MCF 10A (cell line): ENCODE measurements at regions not wholly inside any gene's neighbourhood (a gene's known extent, or its start where the extent isn't known, plus 50 kb on each side); places are given as distances from the start of the nearest gene placed in this dataset.

Experiments used
- BruUV-seq: library from RNA; stranded (reverse); fragments of 400-500 nt; replicated peaks from 2 replicates; lab custom pipeline; 2021; lab: Mats Ljungman, UMichigan
- CTCF ChIA-PET: fragments of 300-600 bp; sonication (Branson Sonifier 250); formaldehyde crosslinking; extraction: SDS; loops from one replicate; lab custom pipeline; 2021; ENCODE audit warnings: antibody characterized with exemption, inconsistent platforms; lab: Yijun Ruan, JAX
- POLR2A ChIA-PET: fragments of 300-600, 350-650 bp; sonication (Branson Sonifier 250); formaldehyde crosslinking; extraction: SDS; loops from one replicate; lab custom pipeline; 2020; ENCODE audit warnings: antibody characterized with exemption, inconsistent platforms; lab: Yijun Ruan, JAX
- DNase-seq: peaks from one replicate; pipeline ENCODE4 v3.0.0-alpha.2; 2018; ENCODE audit not compliant: unreplicated experiment
- H3K27ac Mint-ChIP-seq: one replicate; pipeline ENCODE4 v1.8.0; 2022; ENCODE audit warnings: mild to moderate bottlenecking, low read depth, mixed read lengths; ENCODE audit not compliant: unreplicated experiment
- H3K27me3 Mint-ChIP-seq: one replicate; pipeline ENCODE4 v1.8.0; 2022; ENCODE audit warnings: mixed read lengths; ENCODE audit not compliant: insufficient read depth, unreplicated experiment
- H3K36me3 Mint-ChIP-seq: one replicate; pipeline ENCODE4 v1.8.0; 2022; ENCODE audit warnings: mild to moderate bottlenecking, moderate library complexity, mixed read lengths; ENCODE audit not compliant: insufficient read depth, unreplicated experiment
- H3K4me1 Mint-ChIP-seq: one replicate; pipeline ENCODE4 v1.8.0; 2022; ENCODE audit warnings: mixed read lengths; ENCODE audit not compliant: insufficient read depth, unreplicated experiment
- H3K4me3 Mint-ChIP-seq: one replicate; pipeline ENCODE4 v1.8.0; 2022; ENCODE audit warnings: mild to moderate bottlenecking, moderate library complexity, mixed read lengths; ENCODE audit not compliant: unreplicated experiment
- H3K9me3 Mint-ChIP-seq: one replicate; pipeline ENCODE4 v1.8.0; 2022; ENCODE audit warnings: mixed read lengths; ENCODE audit not compliant: unreplicated experiment
- intact Hi-C: fragments of 100-400 bp; cut with micrococcal nuclease; formaldehyde crosslinking; loops from 2 replicates; pipeline ENCODE4 v1.14.1; 2022
- TF ChIP-seq, protein P1 (sequence below): fragments of 200-600 bp; IDR thresholded peaks from one replicate; pipeline ENCODE4 v1.8.0; 2022; ENCODE audit warnings: antibody characterized with exemption, mild to moderate bottlenecking; ENCODE audit not compliant: unreplicated experiment

DNA sequence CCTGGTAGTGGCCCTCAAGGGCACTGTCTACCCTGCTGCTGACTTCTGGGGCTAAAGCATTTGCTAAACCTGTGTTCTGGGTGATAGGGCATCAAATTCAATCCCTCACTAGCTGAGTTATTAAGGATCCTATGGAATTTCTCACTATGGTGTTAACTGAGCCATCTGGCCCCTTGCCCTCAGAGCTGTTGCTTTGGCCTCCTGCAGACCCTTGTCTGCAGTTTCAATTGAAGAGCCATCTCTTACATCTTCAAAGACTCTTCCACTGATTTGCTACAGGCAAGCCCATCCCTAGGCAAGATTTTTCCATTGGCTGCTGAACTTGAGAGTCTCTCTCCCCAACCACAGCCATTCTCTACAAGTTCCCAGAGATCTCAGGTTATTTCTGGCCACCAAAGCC lies 418.2 kb downstream of the ZNF608 start:
- no peak overlapping the region for H3K27ac Mint-ChIP-seq
- BruUV-seq = no TSS peak
- H3K9me3 Mint-ChIP-seq = no peaks in the 10 kb centered on the region
- no peaks in the 10 kb centered on the region for H3K4me1 Mint-ChIP-seq
- no peak overlapping the region for H3K4me3 Mint-ChIP-seq
- TF ChIP-seq, protein P1, sequence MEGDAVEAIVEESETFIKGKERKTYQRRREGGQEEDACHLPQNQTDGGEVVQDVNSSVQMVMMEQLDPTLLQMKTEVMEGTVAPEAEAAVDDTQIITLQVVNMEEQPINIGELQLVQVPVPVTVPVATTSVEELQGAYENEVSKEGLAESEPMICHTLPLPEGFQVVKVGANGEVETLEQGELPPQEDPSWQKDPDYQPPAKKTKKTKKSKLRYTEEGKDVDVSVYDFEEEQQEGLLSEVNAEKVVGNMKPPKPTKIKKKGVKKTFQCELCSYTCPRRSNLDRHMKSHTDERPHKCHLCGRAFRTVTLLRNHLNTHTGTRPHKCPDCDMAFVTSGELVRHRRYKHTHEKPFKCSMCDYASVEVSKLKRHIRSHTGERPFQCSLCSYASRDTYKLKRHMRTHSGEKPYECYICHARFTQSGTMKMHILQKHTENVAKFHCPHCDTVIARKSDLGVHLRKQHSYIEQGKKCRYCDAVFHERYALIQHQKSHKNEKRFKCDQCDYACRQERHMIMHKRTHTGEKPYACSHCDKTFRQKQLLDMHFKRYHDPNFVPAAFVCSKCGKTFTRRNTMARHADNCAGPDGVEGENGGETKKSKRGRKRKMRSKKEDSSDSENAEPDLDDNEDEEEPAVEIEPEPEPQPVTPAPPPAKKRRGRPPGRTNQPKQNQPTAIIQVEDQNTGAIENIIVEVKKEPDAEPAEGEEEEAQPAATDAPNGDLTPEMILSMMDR = no peak
- intact Hi-C loops = no loop called here
- no peak for DNase-seq
- ChIA-PET POLR2A (no interaction called here), CTCF (interaction anchor here (0.8 kb wide), 1 partner anchor 27 kb away, joined by 4 read pairs; no protein-coding TSS in a partner anchor)
- no peaks in the 10 kb centered on the region for H3K36me3 Mint-ChIP-seq
- H3K27me3 Mint-ChIP-seq = peaks cover 11% of the 10 kb centered on the region

DNA sequence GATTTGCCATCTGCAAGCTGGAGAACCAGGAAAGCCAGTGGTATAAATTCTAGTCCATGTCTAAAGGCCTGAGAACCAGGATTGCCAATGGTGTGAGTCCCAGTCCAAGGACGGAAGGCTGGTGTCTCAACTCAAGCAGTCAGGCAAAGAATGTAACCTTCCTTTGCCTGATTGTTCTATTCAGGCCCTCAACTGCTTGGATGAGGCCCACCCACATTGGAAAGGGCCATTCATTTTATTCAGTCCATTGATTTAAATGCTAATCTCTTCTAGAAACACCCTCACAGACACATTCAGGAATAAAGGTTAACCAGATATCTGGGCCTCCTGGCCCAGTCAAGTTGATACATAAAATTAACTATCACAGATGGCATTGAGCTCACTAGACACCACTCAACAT lies 427.8 kb downstream of the ZNF608 start:
- H3K9me3 Mint-ChIP-seq = no peaks in the 10 kb centered on the region
- peaks cover 7% of the 10 kb centered on the region for H3K4me1 Mint-ChIP-seq
- DNase-seq = no peak
- no peak overlapping the region for H3K4me3 Mint-ChIP-seq
- H3K27me3 Mint-ChIP-seq = no peaks in the 10 kb centered on the region
- no TSS peak for BruUV-seq
- H3K27ac Mint-ChIP-seq = no peak overlapping the region
- intact Hi-C loops = loop anchor here (10.0 kb wide), 1 partner anchor 426 kb away; the partner anchor contains the start of gene ZNF608
- H3K36me3 Mint-ChIP-seq = no peaks in the 10 kb centered on the region
- ChIA-PET CTCF (interaction anchor here (0.5 to 0.7 kb wide), 3 partner anchors 8 to 420 kb away, joined by 3 read pairs; no protein-coding TSS in a partner anchor), POLR2A (no interaction called here)
- TF ChIP-seq, protein P1 = no peak

DNA sequence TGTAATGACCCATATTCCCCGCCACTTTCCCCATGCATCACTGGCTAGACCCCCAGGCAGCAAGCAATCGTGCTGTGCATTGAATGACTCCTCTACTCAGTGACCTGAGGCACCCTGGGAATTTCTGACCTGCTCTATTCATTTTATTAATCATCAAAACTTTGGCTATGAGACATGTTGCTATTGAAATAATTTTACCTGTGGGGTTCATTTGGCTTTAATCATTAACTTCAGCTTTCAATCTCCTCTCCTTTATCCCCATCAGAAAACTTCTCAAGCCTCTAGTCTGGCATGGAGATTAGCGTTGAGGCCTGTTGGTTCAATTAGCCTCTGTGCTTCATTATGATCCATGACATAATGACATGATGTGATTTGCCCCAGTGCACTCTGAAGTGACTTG lies 429.0 kb downstream of the ZNF608 start:
- H3K27ac Mint-ChIP-seq = no peak overlapping the region
- TF ChIP-seq, protein P1 = no peak
- H3K4me1 Mint-ChIP-seq = peaks cover 7% of the 10 kb centered on the region
- POLR2A ChIA-PET = no interaction called here
- H3K27me3 Mint-ChIP-seq = no peaks in the 10 kb centered on the region
- H3K9me3 Mint-ChIP-seq = no peaks in the 10 kb centered on the region
- no TSS peak for BruUV-seq
- H3K36me3 Mint-ChIP-seq = peaks cover 4% of the 10 kb centered on the region
- intact Hi-C loops = loop anchor here (10.0 kb wide), 1 partner anchor 427 kb away; the partner anchor contains the start of gene ZNF608
- no peak overlapping the region for H3K4me3 Mint-ChIP-seq
- CTCF ChIA-PET = no interaction called here
- no peak for DNase-seq

DNA sequence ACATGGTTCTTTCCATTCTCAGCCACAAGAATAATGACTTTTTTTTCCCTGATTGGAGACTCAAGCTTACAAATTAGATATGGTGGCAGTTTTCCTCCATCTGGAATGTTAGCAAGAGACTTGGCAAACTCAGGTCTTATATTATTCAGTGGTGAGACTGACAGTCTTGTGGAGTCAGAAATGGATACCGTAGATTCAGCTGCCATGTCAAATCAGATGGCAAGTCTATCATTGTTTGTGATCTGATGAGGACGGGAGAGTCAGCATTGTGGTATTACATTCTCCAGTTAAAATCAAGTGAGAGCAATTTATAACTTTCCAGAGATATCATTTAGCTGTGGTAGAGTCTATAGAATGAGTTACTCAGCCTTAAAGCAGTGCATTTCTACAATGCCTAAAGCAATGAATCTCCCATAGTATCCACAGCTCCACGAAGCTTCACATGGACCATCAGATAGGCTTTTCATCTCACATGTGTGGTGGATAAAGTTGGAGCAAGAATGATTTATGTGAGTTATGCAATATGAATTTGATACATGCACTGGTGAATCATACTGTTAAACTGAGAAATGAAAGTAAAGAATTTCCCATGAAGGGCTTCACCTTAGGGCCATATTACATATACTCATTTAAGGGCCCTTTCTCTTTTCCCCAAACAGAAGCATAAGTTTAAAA lies 430.6 kb downstream of the ZNF608 start:
- DNase-seq = peak; percentile 83
- intact Hi-C loops = loop anchor here (10.0 kb wide), 1 partner anchor 429 kb away; the partner anchor contains the start of gene ZNF608
- Mint-ChIP-seq H3K4me3 (no peak overlapping the region), H3K27ac (no peak overlapping the region), H3K4me1 (peaks cover 7% of the 10 kb centered on the region), H3K27me3 (no peaks in the 10 kb centered on the region), H3K36me3 (peaks cover 4% of the 10 kb centered on the region), H3K9me3 (no peaks in the 10 kb centered on the region)
- TF ChIP-seq, protein P1 = no peak
- ChIA-PET CTCF (interaction anchor here (0.5 kb wide), 1 partner anchor 222 kb away, joined by 3 read pairs; no protein-coding TSS in a partner anchor), POLR2A (interaction anchor here (0.6 to 1.1 kb wide), 5 partner anchors 9 to 226 kb away, joined by 3 to 4 read pairs (median 3); no protein-coding TSS in a partner anchor)
- BruUV-seq = no TSS peak
